A549 (cell line): ENCODE measurements at regions not wholly inside any gene's neighbourhood (a gene's known extent, or its start where the extent isn't known, plus 50 kb on each side); places are given as distances from the start of the nearest gene placed in this dataset.

Source experiments
- ATAC-seq, 2 experiments: fragments of 200-7000 bp in 1 of 2; fragments of >200 bp in 1 of 2; cut with Nextera tagmentation in 1 of 2; cut with Tn5 transposase in 1 of 2; 3 replicates each; pipeline versions ENCODE4 v1.8.0 to v1.9.1; 2018 to 2020; ENCODE audit warnings: mild to moderate bottlenecking in 1 of 2, moderate library complexity in 1 of 2
- CTCF ChIA-PET: fragments of 300-600 bp; sonication (Branson Sonifier 250); formaldehyde crosslinking; extraction: SDS; loops from one replicate; lab custom pipeline; 2021; ENCODE audit warnings: antibody characterized with exemption, inconsistent platforms; lab: Yijun Ruan, JAX
- POLR2A ChIA-PET: fragments of 350-600 bp; formaldehyde crosslinking; extraction: SDS; loops from one replicate; lab custom pipeline; 2021; ENCODE audit warnings: antibody characterized with exemption, inconsistent platforms; lab: Yijun Ruan, JAX
- DNase-seq, 2 experiments: peaks; one replicate each; pipeline versions ENCODE4 v3.0.0 to v3.0.0-alpha.2; 2011 to 2016; ENCODE audit warnings: low read depth in 1 of 2, low spot score in 1 of 2
- FAIRE-seq: peaks from 2 replicates; lab custom pipeline; 2011; peaks lifted over from hg19 to GRCh38; lab: Jason Lieb, UNC
- H3K27ac ChIP-seq, 2 experiments: fragments of >200 bp; sonication (Bioruptor Twin); formaldehyde crosslinking; 3 replicates each; pipeline ENCODE4 v1.5.1; 2016 to 2017
- H3K4me1 ChIP-seq: fragments of >200 bp; sonication (Bioruptor Twin); formaldehyde crosslinking; 3 replicates; pipeline ENCODE4 v1.6.1; 2016
- H3K4me2 ChIP-seq: fragments of >200 bp; sonication (Bioruptor Twin); formaldehyde crosslinking; 3 replicates; pipeline ENCODE4 v1.6.1; 2016
- H3K4me3 ChIP-seq: fragments of >200 bp; sonication (Bioruptor Twin); formaldehyde crosslinking; 3 replicates; pipeline ENCODE4 v1.5.1; 2016
- H3K9me3 ChIP-seq: fragments of >200 bp; sonication (Bioruptor Twin); formaldehyde crosslinking; 3 replicates; pipeline ENCODE4 v1.6.1; 2016
- BCL3 ChIP-seq: fragments of >200 bp; sonication (Bioruptor Twin); formaldehyde crosslinking; IDR thresholded peaks from 3 replicates; pipeline ENCODE4 v1.6.1; 2016
- CBX2 ChIP-seq: fragments of 200-600 bp; sonication (generic); IDR thresholded peaks from 2 replicates; pipeline ENCODE4 v1.6.1; 2016; ENCODE audit warnings: low read depth, mild to moderate bottlenecking, borderline replicate concordance
- CBX8 ChIP-seq: fragments of 200-600 bp; sonication (generic); IDR thresholded peaks from 2 replicates; pipeline ENCODE4 v1.6.1; 2016
- CEBPB ChIP-seq, 2 experiments: fragments of >200 bp in 1 of 2; sonication (Bioruptor Twin) in 1 of 2; formaldehyde crosslinking in 1 of 2; IDR thresholded peaks; 2 replicates each; pipeline ENCODE4 v1.6.1; 2012 to 2016
- CHD2 ChIP-seq: fragments of 150-350 bp; IDR thresholded peaks from 2 replicates; pipeline ENCODE4 v1.6.1; 2014; ENCODE audit warnings: low read length; ENCODE audit not compliant: partially characterized antibody
- E2F6 ChIP-seq: IDR thresholded peaks from 2 replicates; pipeline ENCODE4 v1.6.1; 2012; ENCODE audit warnings: low read depth, borderline replicate concordance
- EHMT2 ChIP-seq: fragments of 200-600 bp; sonication (generic); IDR thresholded peaks from 2 replicates; pipeline ENCODE4 v1.6.1; 2016; ENCODE audit warnings: antibody characterized with exemption, low read depth, mild to moderate bottlenecking, moderate library complexity
- ELK1 ChIP-seq: fragments of 150-350 bp; IDR thresholded peaks from 2 replicates; pipeline ENCODE4 v1.6.1; 2014; ENCODE audit warnings: low read depth, mild to moderate bottlenecking, low read length
- ESRRA ChIP-seq: fragments of 150-350 bp; IDR thresholded peaks from 2 replicates; pipeline ENCODE4 v1.6.1; 2014; ENCODE audit warnings: mild to moderate bottlenecking, low read length, borderline replicate concordance
- FOSB ChIP-seq: fragments of 250-450 bp; sonication (Bioruptor Pico); IDR thresholded peaks from 2 replicates; pipeline ENCODE4 v1.5.0; 2020; ENCODE audit warnings: mild to moderate bottlenecking, moderate library complexity
- FOSL2 ChIP-seq, 2 experiments: fragments of 450-650 bp in 1 of 2; fragments of >200 bp in 1 of 2; sonication (Bioruptor Twin) in 1 of 2; formaldehyde crosslinking; IDR thresholded peaks; 2 replicates each; pipeline versions ENCODE4 v1.5.0 to v1.6.1; 2016 to 2020; ENCODE audit warnings: mild to moderate bottlenecking in 1 of 2, moderate library complexity in 1 of 2
- FOXS1 ChIP-seq: fragments of 250-450 bp; sonication (Bioruptor Pico); IDR thresholded peaks from 2 replicates; pipeline ENCODE4 v1.5.0; 2020; ENCODE audit warnings: mild to moderate bottlenecking, moderate library complexity
- GATA3 ChIP-seq: IDR thresholded peaks from 2 replicates; pipeline ENCODE4 v1.6.1; 2012; ENCODE audit warnings: borderline replicate concordance
- HDAC2 ChIP-seq: fragments of 200-600 bp; sonication (generic); IDR thresholded peaks from 2 replicates; pipeline ENCODE4 v1.6.1; 2016
- HOXA7 ChIP-seq: fragments of 250-450 bp; sonication (Bioruptor Pico); IDR thresholded peaks from 2 replicates; pipeline ENCODE4 v1.5.0; 2020; ENCODE audit warnings: mild to moderate bottlenecking, moderate library complexity
- HOXB13 ChIP-seq: fragments of 250-450 bp; sonication (Bioruptor Pico); IDR thresholded peaks from 2 replicates; pipeline ENCODE4 v1.5.0; 2020; ENCODE audit warnings: low read depth, mild to moderate bottlenecking, moderate library complexity
- HOXB5 ChIP-seq: fragments of 250-450 bp; sonication (Bioruptor Pico); IDR thresholded peaks from 2 replicates; pipeline ENCODE4 v1.5.0; 2020; ENCODE audit warnings: mild to moderate bottlenecking, moderate library complexity
- KDM1A ChIP-seq: fragments of 200-600 bp; sonication (generic); IDR thresholded peaks from 2 replicates; pipeline ENCODE4 v1.6.1; 2016; ENCODE audit warnings: low read depth, mild to moderate bottlenecking
- KDM5A ChIP-seq: fragments of 200-600 bp; sonication (generic); IDR thresholded peaks from 2 replicates; pipeline ENCODE4 v1.6.1; 2016; ENCODE audit warnings: antibody characterized with exemption, mild to moderate bottlenecking
- NFE2L2 ChIP-seq: fragments of 150-350 bp; conservative IDR thresholded peaks from 2 replicates; pipeline ENCODE4 v1.6.1; 2014; ENCODE audit warnings: low read length
- PBX3 ChIP-seq: IDR thresholded peaks from 2 replicates; pipeline ENCODE4 v1.6.1; 2012
- PHF8 ChIP-seq: fragments of 200-600 bp; sonication (generic); IDR thresholded peaks from 2 replicates; pipeline ENCODE4 v1.6.1; 2016; ENCODE audit warnings: low read depth, mild to moderate bottlenecking, antibody characterized with exemption, moderate library complexity, borderline replicate concordance
- POLR2A ChIP-seq: IDR thresholded peaks from 2 replicates; pipeline ENCODE4 v1.6.1; 2012; ENCODE audit warnings: mild to moderate bottlenecking, low read length
- RARB ChIP-seq: fragments of 250-450 bp; sonication (Bioruptor Pico); IDR thresholded peaks from 2 replicates; pipeline ENCODE4 v1.8.0; 2021; ENCODE audit warnings: mild to moderate bottlenecking, moderate library complexity
- RFX5 ChIP-seq: fragments of 450-650 bp; IDR thresholded peaks from 2 replicates; pipeline ENCODE4 v1.7.1; 2014; ENCODE audit warnings: antibody characterized with exemption, mild to moderate bottlenecking, moderate library complexity
- ZFP36 ChIP-seq: fragments of 450-650 bp; IDR thresholded peaks from 2 replicates; pipeline ENCODE4 v1.6.1; 2014; ENCODE audit warnings: borderline replicate concordance; ENCODE audit not compliant: partially characterized antibody
- ZNF302 ChIP-seq: fragments of 250-450 bp; sonication (Bioruptor Pico); IDR thresholded peaks from 2 replicates; pipeline ENCODE4 v1.9.0; 2021; ENCODE audit warnings: inconsistent platforms, mild to moderate bottlenecking, moderate library complexity
- WGBS: methylation state at CpG from one replicate; pipeline ENCODE4 v1.1.6; 2017; ENCODE audit errors: missing lambda C conversion rate; 5-methylcytosine and 5-hydroxymethylcytosine counted together

- TF ChIP-seq NFE2L2 (no peak), ZNF302 (CRISPR knock-in tag) (no peak), CBX8 (no peak)
- TF ChIP-seq, all 56 proteins: peak for 0
Measured at GRCh38 chr1:115413621-115414020, 75.6 kb upstream of the NGF start (continued).

GRCh38 chr1:115413208-115413607 is 75.2 kb upstream of the NGF start:
- no peak overlapping the region for H3K27ac ChIP-seq
- ChIA-PET CTCF (interaction anchor here (1.3 kb wide), 1 partner anchor 15 kb away, joined by 3 read pairs; no protein-coding TSS in a partner anchor), POLR2A (no interaction called here)
- TF ChIP-seq HOXB13 (CRISPR knock-in tag) (no peak), BCL3 (no peak), FOSL2 (IDR thresholded peaks at IDR 0.05) (no peak), FOSL2 (CRISPR knock-in tag; IDR thresholded peaks at IDR 0.05) (no peak), FOXS1 (CRISPR knock-in tag) (no peak), KDM1A (no peak), E2F6 (no peak), CHD2 (no peak), KDM5A (no peak)
- FAIRE-seq (no peak), ATAC-seq (no peak), DNase-seq (no peak)
- WGBS = 65% methylated on average over 3 of the region's 3 CpGs
- no peak overlapping the region for H3K4me2 ChIP-seq
- no peak overlapping the region for H3K4me3 ChIP-seq
- peaks cover 16% of the 10 kb centered on the region for H3K4me1 ChIP-seq
- no peaks in the 10 kb centered on the region for H3K9me3 ChIP-seq

GRCh38 chr1:115412733-115413132 is 74.7 kb upstream of the NGF start:
- whole genome bisulfite sequencing = 81% methylated on average over 1 of the region's 1 CpG
- no peak overlapping the region for H3K4me2 ChIP-seq
- POLR2A ChIA-PET = no interaction called here

More at GRCh38 chr1:115412733-115413132, 74.7 kb upstream of the NGF start:
- H3K4me3 ChIP-seq = no peak overlapping the region
- H3K9me3 ChIP-seq = no peaks in the 10 kb centered on the region
- CTCF ChIA-PET = no interaction called here
- FAIRE-seq = no peak
- H3K27ac ChIP-seq = no peak overlapping the region
- TF ChIP-seq FOSB (CRISPR knock-in tag) (no peak), ZFP36 (no peak), PHF8 (no peak), ELK1 (no peak), RFX5 (no peak), POLR2A (no peak), EHMT2 (no peak), HDAC2 (no peak), PBX3 (no peak), ESRRA (no peak), CEBPB (IDR thresholded peaks at IDR 0.05) (no peak), E2F6 (no peak), GATA3 (no peak), RARB (CRISPR knock-in tag) (no peak), CHD2 (no peak), HOXA7 (CRISPR knock-in tag) (no peak), CBX2 (no peak), HOXB5 (CRISPR knock-in tag) (no peak)
- peaks cover 16% of the 10 kb centered on the region for H3K4me1 ChIP-seq
- DNase-seq = no peak
- ATAC-seq = no peak
